Glutamatergic neuron (in vitro differentiated cells): ENCODE measurements at regions not wholly inside any gene's neighbourhood (a gene's known extent, or its start where the extent isn't known, plus 50 kb on each side); places are given as distances from the start of the nearest gene placed in this dataset.

ENCODE experiments used
- DNase-seq: peaks from one replicate; pipeline ENCODE4 v3.0.0; 2022
- H3K27ac Mint-ChIP-seq: one replicate; pipeline ENCODE4 v1.8.0; 2020; ENCODE audit warnings: mild to moderate bottlenecking, mixed read lengths, inconsistent platforms; ENCODE audit not compliant: unreplicated experiment
- H3K27me3 Mint-ChIP-seq: one replicate; pipeline ENCODE4 v1.8.0; 2020; ENCODE audit warnings: mild to moderate bottlenecking, moderate library complexity, mixed read lengths, inconsistent platforms; ENCODE audit not compliant: unreplicated experiment
- H3K36me3 Mint-ChIP-seq: one replicate; pipeline ENCODE4 v1.8.0; 2020; ENCODE audit warnings: mild to moderate bottlenecking, mixed read lengths, inconsistent platforms; ENCODE audit not compliant: unreplicated experiment
- H3K4me1 Mint-ChIP-seq: one replicate; pipeline ENCODE4 v1.8.0; 2020; ENCODE audit warnings: mild to moderate bottlenecking, low read depth, mixed read lengths, inconsistent platforms; ENCODE audit not compliant: unreplicated experiment
- H3K4me3 Mint-ChIP-seq: one replicate; pipeline ENCODE4 v1.8.0; 2020; ENCODE audit warnings: mild to moderate bottlenecking, mixed read lengths, inconsistent platforms; ENCODE audit not compliant: unreplicated experiment
- H3K9me3 Mint-ChIP-seq: one replicate; pipeline ENCODE4 v1.8.0; 2020; ENCODE audit warnings: mild to moderate bottlenecking, moderate library complexity, mixed read lengths, inconsistent platforms; ENCODE audit not compliant: unreplicated experiment
- CTCF ChIP-seq: fragments of 200-600 bp; sonication (generic); IDR thresholded peaks from one replicate; pipeline ENCODE4 v1.5.0; 2021; ENCODE audit not compliant: partially characterized antibody, unreplicated experiment

GRCh38 chr10:133010095-133010842 lies 67.9 kb upstream of the CFAP46 start:
- DNase-seq: peak; percentile 32
- Mint-ChIP-seq H3K4me1 (no peaks in the 10 kb centered on the region), H3K27me3 (peaks cover 13% of the 10 kb centered on the region), H3K27ac (peak overlapping the region; percentile 17), H3K36me3 (no peaks in the 10 kb centered on the region), H3K9me3 (peaks cover 4% of the 10 kb centered on the region), H3K4me3 (no peak overlapping the region)
- TF ChIP-seq CTCF: no peak

GRCh38 chr10:133009218-133009950 lies 67.0 kb upstream of the CFAP46 start:
- no peak for TF ChIP-seq CTCF
- no peak for DNase-seq
- Mint-ChIP-seq H3K36me3 (no peaks in the 10 kb centered on the region), H3K9me3 (peaks cover 4% of the 10 kb centered on the region), H3K4me1 (no peaks in the 10 kb centered on the region), H3K27me3 (peaks cover 13% of the 10 kb centered on the region), H3K4me3 (no peak overlapping the region), H3K27ac (no peak overlapping the region)

GRCh38 chr10:133008736-133009135 lies 66.4 kb upstream of the CFAP46 start:
- H3K27me3 Mint-ChIP-seq: peaks cover 13% of the 10 kb centered on the region
- no peak overlapping the region for H3K4me3 Mint-ChIP-seq
- H3K27ac Mint-ChIP-seq: no peak overlapping the region
- H3K36me3 Mint-ChIP-seq: no peaks in the 10 kb centered on the region
- H3K4me1 Mint-ChIP-seq: no peaks in the 10 kb centered on the region
- peaks cover 4% of the 10 kb centered on the region for H3K9me3 Mint-ChIP-seq
- TF ChIP-seq CTCF: no peak
- no peak for DNase-seq

- Mint-ChIP-seq H3K4me1 (no peaks in the 10 kb centered on the region), H3K36me3 (no peaks in the 10 kb centered on the region), H3K9me3 (peaks cover 3% of the 10 kb centered on the region), H3K27ac (no peak overlapping the region), H3K4me3 (no peak overlapping the region), H3K27me3 (peaks cover 16% of the 10 kb centered on the region)
- TF ChIP-seq CTCF: no peak
- DNase-seq: no peak
These were observed 65.8 kb upstream of the CFAP46 start for GRCh38 chr10:133008196-133008595.

GRCh38 chr10:133007360-133007858 lies 65.0 kb upstream of the CFAP46 start:
- TF ChIP-seq CTCF: no peak
- Mint-ChIP-seq H3K36me3 (no peaks in the 10 kb centered on the region), H3K27ac (no peak overlapping the region), H3K4me3 (no peak overlapping the region), H3K9me3 (peaks cover 3% of the 10 kb centered on the region), H3K27me3 (peaks cover 13% of the 10 kb centered on the region), H3K4me1 (no peaks in the 10 kb centered on the region)
- DNase-seq: no peak
